ENCODE measurements at regions not wholly inside any gene's neighbourhood (a gene's known extent, or its start where the extent isn't known, plus 50 kb on each side); places are given as distances from the start of the nearest gene placed in this dataset.

- TF ChIP-seq CTCF (IDR thresholded peaks at IDR 0.05) = no peak
- Histone ChIP-seq H3K4me3 (no peak overlapping the region), H3K27me3 (peaks cover 52% of the 10 kb centered on the region), H3K9me3 (no peaks in the 10 kb centered on the region), H3K27ac (no peak overlapping the region), H3K36me3 (no peaks in the 10 kb centered on the region), H3K4me1 (no peaks in the 10 kb centered on the region)
- ATAC-seq = peak; percentile 27
- intact Hi-C loops (cut with DNase I) = no loop called here
- DNase-seq = no peak
Observed at GRCh38 chr12:100715976-100716944, 78.3 kb upstream of the ANO4 start.

GRCh38 chr12:100716945-100717732, 77.4 kb upstream of the ANO4 start:
- no peak overlapping the region for H3K27ac ChIP-seq
- H3K4me1 ChIP-seq = no peaks in the 10 kb centered on the region
- H3K4me3 ChIP-seq = no peak overlapping the region
- ATAC-seq = peak; percentile 43
- peaks cover 52% of the 10 kb centered on the region for H3K27me3 ChIP-seq
- no peak for DNase-seq
- no peaks in the 10 kb centered on the region for H3K9me3 ChIP-seq
- intact Hi-C loops (cut with DNase I) = no loop called here
- H3K36me3 ChIP-seq = no peaks in the 10 kb centered on the region
- TF ChIP-seq CTCF (IDR thresholded peaks at IDR 0.05) = no peak

- no peak for DNase-seq
Observed at GRCh38 chr12:100717733-100718067, 76.9 kb upstream of the ANO4 start.

GRCh38 chr12:100718187-100718586, 76.4 kb upstream of the ANO4 start:
- DNase-seq (no peak), ATAC-seq (no peak)
- H3K9me3 ChIP-seq = no peaks in the 10 kb centered on the region
- peaks cover 52% of the 10 kb centered on the region for H3K27me3 ChIP-seq
- no peaks in the 10 kb centered on the region for H3K4me1 ChIP-seq
- no peak overlapping the region for H3K27ac ChIP-seq
- TF ChIP-seq CTCF (IDR thresholded peaks at IDR 0.05) = no peak
- no peaks in the 10 kb centered on the region for H3K36me3 ChIP-seq
- intact Hi-C loops (cut with DNase I) = no loop called here
- H3K4me3 ChIP-seq = no peak overlapping the region

More at GRCh38 chr12:100717733-100718067, 76.9 kb upstream of the ANO4 start:
- Histone ChIP-seq H3K4me1 (no peaks in the 10 kb centered on the region), H3K27ac (no peak overlapping the region), H3K9me3 (no peaks in the 10 kb centered on the region), H3K36me3 (no peaks in the 10 kb centered on the region), H3K27me3 (peaks cover 52% of the 10 kb centered on the region), H3K4me3 (no peak overlapping the region)
- intact Hi-C loops (cut with DNase I) = no loop called here
- no peak for ATAC-seq
- no peak for TF ChIP-seq CTCF (IDR thresholded peaks at IDR 0.05)

- Histone ChIP-seq H3K9me3 (no peaks in the 10 kb centered on the region), H3K27me3 (peaks cover 44% of the 10 kb centered on the region), H3K4me3 (no peak overlapping the region), H3K4me1 (no peaks in the 10 kb centered on the region), H3K27ac (no peak overlapping the region), H3K36me3 (no peaks in the 10 kb centered on the region)
- DNase-seq (no peak), ATAC-seq (no peak)
- no peak for TF ChIP-seq CTCF (IDR thresholded peaks at IDR 0.05)
- intact Hi-C loops (cut with DNase I) = no loop called here
Observed at GRCh38 chr12:100720016-100720654, 74.4 kb upstream of the ANO4 start.
